ENCODE measurements at regions not wholly inside any gene's neighbourhood (a gene's known extent, or its start where the extent isn't known, plus 50 kb on each side); places are given as distances from the start of the nearest gene placed in this dataset.

DNA sequence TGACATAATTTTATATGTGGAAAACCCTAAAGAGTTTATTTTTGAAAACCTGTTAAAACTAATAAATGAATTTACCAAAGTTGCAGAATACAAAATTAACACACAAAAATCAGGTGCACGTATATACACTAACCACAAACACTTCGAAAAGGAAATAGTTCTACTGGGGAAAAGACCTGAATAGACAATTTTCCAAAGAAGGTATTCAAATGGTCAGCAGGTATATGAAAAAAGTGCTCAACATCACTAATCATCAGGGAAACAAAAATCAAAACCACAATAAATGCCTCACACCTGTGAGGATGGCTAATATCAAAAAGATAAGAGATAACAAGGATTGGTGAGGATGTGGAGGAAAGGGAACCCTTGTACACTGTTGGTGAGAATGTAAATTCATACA lies 110.6 kb downstream of the PXDC1 start:
- no peak for DNase-seq (ENCODE audit: low read depth)

DNA sequence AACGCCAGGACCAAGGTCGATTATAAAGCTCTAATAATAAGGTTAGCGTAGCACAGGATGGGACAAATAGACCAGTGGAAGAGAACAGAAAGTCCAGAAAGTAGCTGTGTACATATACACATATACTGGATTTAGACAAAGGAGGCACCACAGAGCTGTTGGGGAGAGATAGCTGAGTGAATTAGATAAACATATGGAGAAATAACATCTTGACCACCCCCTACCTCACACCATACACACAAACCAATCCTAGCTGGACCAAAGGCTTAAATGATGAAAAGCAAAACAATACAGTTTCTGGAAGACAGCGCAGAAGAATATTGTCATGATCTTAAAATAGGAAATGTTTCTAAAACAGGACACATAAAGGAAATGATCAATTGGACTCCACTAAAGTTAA lies 112.9 kb downstream of the PXDC1 start:
- DNase-seq (ENCODE audit: low read depth), result no peak

DNA sequence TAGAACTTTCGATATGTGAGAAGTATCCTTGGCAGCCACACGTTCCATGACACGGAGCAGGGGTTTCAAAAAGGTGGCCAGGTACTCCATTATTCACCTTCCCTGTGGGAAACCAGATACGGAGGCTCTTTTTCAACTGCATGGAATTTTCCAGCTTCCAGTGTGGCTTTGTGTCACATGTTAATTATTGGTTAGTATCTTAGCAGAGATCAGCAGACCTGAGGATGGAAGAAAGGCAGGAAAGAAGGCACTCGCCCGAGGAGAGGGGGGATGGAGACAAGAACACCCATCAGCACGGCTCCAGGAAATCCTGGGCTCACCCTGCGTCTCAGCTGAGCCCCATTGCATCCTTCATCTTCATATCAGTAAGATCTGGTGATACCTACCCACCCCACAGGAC lies 115.5 kb downstream of the PXDC1 start:
- no peak for DNase-seq (ENCODE audit: low read depth)

DNA sequence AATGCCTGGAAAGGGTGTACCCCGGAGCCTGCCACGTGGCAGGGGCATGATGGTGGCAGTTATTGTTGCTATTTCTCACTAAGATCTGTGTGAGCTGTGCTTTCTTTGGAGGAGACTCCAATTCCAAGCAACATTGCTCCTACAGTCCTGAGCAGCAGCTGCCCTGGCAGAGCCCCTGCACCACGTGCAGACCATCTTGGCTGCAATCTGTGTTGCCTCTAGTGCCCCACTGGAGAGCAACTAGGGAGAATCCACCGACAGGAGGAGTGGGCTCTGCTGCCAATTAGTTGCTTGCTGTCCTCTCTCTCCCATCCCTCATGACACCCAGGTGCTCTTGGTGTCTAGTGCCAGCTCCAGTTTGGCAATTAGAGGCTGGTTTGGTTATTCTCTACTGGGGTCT lies 116.0 kb downstream of the PXDC1 start:
- DNase-seq (ENCODE audit: low read depth), result no peak

DNA sequence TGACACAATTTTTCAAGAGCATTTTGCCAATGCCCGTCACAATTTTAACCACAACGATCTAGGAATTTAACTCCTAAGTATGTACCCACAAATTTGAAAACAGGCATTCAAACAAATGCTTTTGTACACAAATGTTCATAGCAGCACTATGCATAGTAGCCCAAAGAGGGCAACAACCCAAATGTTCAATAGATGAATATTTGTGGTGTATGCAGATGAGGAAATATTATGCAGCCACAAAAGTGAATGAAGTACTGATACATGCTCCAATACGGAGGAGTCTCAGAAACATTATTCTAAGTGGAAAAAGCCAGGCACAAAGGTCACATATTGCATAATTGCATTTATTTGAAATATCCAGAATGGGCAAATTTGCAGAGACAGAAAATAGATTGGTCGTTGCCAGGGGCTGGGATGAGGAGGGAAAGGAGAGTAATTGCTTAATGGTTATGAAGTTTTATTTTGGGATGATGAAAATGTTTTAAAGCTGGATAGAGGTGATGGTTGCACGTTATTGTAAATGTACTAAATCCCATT lies 117.2 kb downstream of the PXDC1 start:
- DNase-seq (ENCODE audit: low read depth), result no peak

DNA sequence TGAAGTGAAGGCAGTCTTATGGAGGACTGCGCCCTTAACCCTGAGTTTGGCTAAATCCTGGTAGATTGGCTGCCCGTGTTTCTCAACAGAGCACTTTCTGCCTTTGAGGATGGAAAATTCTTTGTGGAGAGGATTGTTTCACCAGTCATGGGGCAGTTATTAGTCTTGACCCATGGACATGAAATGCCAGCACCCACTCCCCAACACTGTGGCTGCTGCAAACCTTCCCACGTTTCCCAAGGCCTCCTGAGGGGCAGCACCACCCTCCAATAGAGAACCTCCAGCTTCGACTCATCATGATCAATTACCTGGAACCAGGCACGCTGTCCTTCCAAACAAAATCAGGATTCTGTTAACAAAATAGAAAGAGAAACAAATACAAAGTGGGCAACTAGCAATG lies 117.8 kb downstream of the PXDC1 start:
- DNase-seq (ENCODE audit: low read depth), result no peak

DNA sequence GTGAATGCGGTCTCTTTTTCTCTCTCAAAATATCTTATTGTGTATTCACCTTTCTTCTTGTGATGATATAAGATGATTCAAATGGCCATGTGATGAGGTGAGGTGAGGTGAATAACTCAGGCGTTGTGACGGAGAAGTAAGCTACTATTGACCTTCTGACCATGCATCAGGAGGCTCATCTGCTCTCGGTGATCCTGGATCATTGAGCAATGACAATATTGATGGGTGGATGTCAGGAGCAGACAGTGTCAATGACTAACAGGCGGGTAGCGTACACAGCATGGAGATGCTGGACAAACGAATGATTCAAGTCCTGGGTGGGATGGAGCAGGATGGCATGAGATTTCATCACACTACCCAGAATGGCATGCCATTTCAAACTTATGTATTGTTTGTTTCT lies 119.6 kb downstream of the PXDC1 start:
- DNase-seq (ENCODE audit: low read depth), result no peak

DNA sequence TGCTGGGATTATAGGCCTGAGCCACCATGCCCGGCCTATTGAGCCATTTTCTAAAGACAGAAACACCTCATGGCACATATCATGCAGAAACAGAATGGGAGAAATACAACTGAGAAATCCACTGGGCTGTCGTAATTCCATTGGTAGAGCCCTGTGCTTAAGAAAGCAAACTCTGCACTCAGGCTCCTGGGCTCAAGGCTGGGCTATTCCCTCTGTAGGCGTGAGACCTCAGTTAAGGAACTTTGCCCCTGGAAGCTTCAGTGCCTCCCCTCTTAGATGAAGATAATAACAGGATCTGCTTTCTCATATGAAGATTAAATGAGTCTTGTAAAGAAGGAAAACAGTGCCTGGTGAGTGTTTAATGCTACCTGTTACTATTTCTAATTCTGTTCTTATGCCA lies 120.3 kb downstream of the PXDC1 start:
- DNase-seq (ENCODE audit: low read depth), result no peak

DNA sequence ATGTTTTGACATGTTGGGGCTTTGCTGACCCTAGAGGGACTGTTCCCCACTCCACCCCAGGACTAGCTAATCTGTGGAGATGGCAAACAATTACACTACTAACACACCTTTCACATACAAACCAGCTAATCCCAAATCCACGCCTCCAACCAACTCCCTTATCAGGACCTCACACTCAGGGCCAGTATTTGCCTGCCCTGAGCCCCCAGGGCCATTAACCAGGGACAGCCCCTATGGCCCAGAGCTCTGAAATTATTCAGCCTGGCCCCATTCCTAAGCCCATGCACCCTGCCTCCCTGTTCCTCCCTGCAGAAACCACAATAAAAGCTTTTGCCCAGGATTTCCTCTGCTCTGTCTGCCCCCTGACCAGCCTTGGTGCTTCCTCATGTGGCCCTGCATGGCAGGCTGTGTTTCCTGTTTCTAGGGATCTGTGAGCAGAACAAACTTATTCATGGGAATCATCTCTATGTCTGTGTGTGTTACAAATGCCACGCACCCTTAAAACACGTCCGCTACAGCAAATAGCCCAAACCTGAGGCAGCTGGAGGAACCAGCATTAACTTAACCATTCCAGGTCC lies 121.2 kb downstream of the PXDC1 start:
- DNase-seq (ENCODE audit: low read depth), result no peak

DNA sequence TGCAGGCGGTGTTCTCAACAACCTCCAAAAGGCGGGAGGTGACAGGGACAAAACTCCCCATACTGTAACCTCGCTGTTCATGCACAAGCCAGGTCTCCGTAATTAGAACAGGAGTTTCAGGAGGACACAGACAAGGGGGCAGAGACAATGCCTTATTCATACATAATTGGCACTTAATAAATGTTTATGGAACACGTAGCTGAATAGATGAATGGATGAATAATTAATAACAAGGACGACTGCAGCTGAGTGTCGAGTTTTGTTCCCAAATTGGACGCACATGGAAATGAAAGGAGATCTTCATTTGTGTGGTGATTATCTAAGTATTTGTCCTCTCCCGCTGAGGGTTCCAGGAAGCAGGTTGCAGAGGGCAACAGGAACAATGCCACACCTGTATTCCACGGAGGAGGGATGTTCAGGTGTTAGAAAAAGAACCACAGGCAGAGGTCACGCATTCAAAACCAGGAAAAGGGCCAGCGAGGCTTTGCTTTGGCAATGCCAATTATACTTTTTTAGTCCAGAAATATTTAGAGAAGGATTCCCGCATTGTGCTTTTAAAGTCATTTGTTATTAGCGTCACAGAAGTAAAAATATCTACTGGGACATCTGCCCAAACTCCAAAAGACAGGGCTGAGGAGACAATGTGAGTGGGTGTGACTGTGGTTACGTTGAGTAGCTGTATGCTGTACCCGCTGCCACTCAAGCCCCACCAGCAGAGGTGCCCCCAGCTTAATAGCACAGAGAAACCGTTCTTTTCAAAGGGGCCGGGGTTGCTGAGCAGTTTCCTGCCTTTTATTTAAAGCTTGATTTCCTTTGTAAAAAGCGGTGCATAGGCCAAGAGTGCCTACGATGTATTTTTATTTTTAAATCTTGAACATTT lies 123.3 kb downstream of the PXDC1 start:
- no peak for DNase-seq (ENCODE audit: low read depth)

DNA sequence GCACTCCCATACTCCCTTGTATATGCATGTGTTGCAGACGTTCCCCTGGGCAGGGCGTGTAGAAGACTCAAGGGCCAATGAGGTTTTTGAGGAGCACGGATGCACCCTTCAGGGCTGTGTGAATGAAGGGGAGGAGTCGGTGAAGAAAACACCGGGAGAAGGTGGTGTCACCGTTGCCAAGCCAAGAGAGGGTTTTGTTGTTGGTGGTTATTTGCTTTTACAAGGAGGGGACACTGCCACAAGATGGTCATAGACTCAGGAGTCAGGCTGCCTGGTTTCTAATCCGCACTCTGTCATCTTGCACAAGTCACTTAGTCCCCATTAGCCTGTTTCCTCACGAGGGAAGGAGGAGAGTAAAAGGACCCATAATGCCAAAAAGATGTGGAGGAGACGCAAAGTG lies 124.0 kb downstream of the PXDC1 start:
- DNase-seq (ENCODE audit: low read depth), result no peak

DNA sequence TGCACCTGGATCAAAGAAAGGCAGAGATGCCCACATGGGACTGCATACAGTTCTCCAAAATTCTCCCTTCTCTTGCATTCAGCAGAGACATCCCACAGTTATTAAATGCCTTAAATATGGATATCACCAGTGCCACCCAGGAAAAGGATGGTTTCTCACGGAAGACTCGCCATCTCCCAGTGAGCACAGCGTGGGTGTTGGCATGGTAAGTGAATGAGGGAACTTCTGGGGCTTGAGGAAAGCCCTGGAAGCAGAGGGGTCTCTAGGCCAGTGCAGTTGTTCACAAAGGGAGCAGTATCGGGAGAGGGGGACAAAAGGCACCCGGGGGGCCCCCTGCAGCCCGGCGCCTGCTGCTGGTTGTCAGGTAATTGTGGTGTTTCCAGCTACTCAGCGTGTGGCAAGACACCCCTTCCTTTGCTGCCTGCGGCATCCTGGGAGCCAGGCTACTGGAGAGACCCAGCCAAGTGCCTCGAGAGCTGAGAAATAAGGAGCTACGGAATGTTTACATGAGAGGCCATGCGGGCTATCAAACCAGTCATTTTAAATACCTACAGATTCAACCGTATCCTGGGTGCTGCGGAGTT lies 125.4 kb downstream of the PXDC1 start:
- no peak for DNase-seq (ENCODE audit: low read depth)

DNA sequence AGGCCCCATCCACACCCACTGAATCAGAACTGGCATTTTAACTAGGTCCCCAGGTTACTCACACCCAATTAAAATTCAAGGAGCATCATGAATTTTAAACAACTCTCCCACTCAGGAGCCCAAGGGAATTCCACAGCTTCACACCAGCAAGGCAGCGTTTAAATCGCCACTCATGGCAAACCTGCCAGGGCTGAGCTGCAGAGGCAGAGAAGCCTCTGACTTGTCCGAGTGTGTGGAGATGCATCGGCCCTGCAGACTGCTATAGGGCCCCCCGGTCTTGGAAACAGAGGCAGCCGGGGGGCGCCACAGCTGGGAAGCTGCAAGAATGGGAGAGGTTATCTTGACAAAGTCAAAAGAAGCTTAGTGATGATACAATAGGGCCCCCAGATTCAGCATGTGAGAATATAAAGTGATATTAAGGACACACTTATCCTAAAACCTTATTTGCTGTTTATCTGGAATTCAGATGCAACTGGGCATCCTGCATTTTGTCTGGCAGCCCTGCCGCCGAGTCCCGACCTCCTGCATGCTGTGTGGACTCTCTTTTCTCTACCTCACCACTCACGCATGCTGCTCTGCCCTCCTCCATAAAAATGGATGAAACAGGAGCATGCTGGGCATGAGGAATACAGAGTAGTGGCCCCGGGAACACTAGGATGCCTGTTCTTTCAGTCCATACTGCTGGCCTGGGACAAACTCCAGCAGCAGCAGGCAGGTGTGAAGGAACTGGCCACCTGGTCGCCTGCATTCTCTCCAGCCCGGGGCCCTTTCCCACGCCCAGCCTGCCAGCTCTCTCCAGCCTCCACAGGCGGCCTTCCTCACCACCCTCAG lies 126.1 kb downstream of the PXDC1 start:
- DNase-seq (ENCODE audit: low read depth), result no peak

DNA sequence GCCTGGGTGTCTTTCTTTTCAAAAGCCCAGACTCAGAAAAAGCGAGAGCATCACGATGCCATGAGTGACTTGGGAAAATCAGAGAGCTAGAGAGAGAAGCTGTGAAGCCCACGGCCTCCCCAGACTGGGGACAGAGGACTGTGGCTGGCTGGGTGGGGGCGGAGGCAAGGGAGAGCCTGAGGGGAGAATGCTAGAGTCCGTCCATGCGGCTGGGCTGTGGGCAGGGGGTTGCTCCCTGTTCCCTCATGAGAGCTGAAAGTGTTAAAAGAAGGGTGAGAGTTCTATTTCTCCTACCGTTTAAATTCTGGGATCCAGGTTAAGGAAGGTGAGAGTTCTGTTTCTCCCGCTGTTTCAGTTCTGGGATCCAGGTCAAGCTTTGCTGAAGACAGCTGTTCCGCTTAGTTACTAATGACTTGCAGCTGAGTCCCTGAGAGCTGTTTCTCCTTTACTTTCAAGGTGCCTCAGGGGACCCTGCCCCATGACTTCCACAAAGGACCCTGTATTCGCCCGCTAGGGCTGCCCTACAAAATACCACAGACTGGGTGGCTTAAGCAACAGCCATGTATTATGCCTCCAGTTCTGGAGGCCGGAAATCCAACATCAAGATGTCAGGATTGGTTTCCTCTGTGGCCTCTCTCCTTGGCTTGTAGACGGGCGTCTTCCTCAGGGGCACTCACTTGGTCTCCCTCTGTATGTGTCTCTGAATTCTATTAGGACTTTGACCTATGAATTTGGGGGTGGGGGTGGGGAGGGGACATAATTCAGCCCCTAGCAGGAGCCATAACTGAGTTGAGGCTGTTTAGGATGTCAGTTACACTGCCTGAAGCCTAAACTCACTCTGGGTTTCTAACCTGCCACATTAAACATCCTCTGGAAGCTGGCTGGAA lies 127.0 kb downstream of the PXDC1 start:
- DNase-seq (ENCODE audit: low read depth), result no peak

DNA sequence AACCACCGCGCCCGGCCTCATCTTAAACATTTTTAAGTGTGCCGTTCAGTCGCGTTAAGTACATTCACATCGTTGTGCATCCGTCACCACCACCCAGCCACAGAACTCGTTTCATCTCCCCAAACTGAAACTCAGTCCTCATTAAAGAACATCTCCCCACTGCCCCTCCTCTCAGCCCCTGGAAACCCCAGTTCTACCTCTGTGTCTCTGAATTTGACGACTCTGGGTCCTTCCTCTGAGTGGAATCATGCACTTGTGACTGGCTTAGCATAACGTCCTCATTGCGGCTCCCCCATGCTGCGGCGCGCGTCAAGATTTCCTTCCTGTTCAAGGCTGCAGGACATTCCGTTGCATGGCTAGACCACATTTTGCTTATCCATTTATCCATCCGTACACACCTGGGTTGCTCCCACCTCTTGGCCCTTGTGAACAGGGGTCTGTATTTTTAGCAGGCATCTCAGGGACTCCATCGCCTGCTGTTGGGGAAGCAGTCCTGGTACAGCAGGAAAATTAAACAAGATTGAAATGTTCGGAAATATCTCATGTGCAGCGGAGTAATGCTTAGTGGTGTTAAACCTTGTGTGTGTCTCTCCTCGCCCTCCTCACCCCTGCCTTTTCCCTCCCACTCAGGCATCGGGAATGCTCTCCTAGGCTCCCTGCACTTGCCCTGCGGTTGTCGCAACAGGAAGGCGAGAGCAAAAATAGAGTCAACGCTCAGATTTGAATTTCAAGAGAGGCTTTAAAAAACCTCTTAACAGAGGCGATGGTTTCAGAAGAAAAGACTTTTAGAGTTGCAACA lies 127.9 kb downstream of the PXDC1 start:
- DNase-seq (ENCODE audit: low read depth), result no peak

DNA sequence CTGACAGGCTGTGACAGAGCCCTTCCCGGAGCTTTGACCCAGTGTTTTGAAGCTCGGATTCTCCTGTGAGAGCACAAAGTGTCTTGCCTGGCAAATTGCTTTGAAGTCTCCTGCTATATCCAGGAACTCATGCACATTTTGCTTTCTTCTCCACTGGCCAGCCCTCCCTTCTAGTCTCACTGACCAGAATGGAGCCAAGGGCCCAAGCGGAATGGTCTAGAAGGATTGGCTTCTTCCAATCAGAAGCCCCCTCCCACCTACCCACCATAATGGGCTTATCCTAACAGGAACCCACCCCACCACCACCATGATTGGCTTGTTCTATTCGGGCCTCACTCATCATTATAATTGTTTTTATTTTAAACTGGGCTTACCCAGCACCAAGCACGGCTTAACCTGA lies 130.1 kb downstream of the PXDC1 start:
- no peak for DNase-seq (ENCODE audit: low read depth)

DNA sequence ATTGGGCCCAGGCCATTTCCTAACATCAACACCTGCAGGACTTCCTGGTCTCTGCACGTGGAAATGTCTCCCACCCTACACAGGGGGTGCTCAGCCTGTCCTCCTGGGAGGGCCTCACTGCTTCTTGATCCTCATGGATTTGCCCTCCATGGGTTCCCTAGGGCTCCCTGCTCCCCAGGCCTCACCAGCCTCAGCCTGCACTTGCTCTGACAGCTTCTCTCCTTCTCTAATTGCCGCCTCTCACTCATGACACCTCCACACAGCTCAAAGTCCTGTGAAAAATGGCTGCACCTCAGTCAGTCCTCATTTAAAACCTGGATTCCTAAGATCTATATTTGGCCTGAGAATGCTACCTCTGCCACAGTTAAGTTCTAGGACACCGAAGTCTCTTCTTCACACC lies 130.6 kb downstream of the PXDC1 start:
- DNase-seq (ENCODE audit: low read depth), result no peak

DNA sequence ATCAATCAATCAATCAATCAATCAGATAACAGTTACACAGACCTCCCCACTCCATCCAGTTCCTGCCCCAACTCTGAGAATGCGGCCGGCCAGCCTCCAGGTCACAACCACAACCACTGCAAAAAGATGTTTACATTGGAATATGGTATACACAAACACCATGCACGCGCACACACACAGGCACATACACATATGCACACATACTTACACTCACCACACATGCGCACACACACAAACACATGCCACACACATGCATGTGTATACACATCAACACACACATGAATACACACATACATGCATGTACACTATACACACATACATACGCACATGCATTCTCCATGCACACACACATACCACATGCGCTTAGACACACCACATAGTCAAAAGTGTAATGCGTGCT lies 131.1 kb downstream of the PXDC1 start:
- no peak for DNase-seq (ENCODE audit: low read depth)

DNA sequence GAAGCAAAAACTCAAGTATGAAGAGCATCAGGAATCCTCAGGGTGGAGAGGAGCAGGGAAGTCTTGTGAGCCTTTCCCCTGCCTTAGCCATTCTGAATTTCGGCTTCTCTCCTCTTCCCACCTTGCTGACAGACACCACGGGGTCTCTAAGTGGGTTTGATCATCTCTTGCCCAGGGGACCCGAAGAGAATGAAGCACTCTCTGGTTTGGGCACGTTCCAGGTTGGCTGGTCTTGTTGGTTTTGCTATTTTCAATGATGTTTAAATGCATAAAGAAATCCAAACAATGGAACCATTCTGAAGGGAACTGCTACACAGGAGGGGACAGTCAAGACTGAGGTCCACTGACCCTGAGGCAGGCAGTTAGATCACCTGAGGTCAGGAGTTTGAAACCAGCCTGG lies 131.7 kb downstream of the PXDC1 start:
- DNase-seq (ENCODE audit: low read depth), result no peak

DNA sequence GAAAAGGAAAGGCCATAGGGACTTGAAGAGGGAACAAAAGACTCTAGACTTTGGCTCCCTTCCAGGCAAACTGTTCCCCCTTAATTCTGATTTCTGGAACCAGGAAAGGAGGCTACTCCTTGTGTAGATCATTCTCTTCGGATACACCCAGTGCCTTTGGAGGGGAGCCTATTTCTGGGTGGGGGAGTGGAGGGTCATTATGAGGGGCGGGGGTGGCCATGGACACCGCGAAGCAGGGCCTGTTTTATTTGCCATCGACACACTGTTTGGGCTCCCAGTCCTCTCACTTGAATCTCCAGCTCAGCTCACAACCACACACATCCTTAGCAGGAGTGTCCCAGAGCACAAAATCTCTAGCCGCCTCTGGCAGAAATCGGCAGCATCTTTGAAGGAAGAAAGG lies 132.3 kb downstream of the PXDC1 start:
- no peak for DNase-seq (ENCODE audit: low read depth)

DNA sequence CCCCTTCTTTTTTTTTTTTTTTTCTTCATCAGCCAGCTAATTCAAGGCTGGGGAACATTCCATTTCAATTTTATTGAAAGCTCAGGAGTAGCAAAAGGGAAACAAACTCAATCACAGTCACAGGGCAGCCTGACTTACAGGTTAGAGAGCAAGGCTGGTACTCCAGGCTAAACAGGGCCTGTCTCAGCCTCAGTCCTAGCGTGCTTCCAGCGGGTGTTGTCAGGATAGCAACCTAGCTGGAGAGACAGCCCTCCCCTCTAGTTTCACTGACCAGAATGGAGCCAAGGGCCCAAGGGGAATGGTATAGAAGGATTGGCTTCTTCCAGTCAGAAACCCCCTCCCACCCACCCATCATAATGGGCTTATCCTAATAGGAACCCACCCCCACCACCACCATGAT lies 132.9 kb downstream of the PXDC1 start:
- DNase-seq (ENCODE audit: low read depth), result no peak
